H1 (cell line): ENCODE measurements at regions not wholly inside any gene's neighbourhood (a gene's known extent, or its start where the extent isn't known, plus 50 kb on each side); places are given as distances from the start of the nearest gene placed in this dataset.

Source experiments
- CTCF ChIA-PET: fragments of 300-600 bp; sonication (Branson Sonifier 250); formaldehyde crosslinking; loops from one replicate; lab custom pipeline; 2021; ENCODE audit not compliant: partially characterized antibody; lab: Charles Lee
- POLR2A ChIA-PET: fragments of 300-600 bp; sonication (Branson Sonifier 250); formaldehyde crosslinking; loops from one replicate; lab custom pipeline; 2021; ENCODE audit warnings: inconsistent platforms; ENCODE audit not compliant: partially characterized antibody; lab: Charles Lee
- DNase-seq, 2 experiments: peaks; one replicate each; pipeline versions ENCODE4 v3.0.0 to v3.0.0-alpha.2; 2010 to 2022; ENCODE audit warnings: low spot score in 2 of 2, low read depth in 1 of 2, mixed read lengths in 1 of 2
- FAIRE-seq: peaks from 2 replicates; lab custom pipeline; 2011; peaks lifted over from hg19 to GRCh38; lab: Jason Lieb, UNC
- H2AFZ ChIP-seq: 2 replicates; pipeline ENCODE4 v1.8.1; 2012; ENCODE audit warnings: low read length, inconsistent platforms
- H2AK5ac ChIP-seq: 2 replicates; pipeline ENCODE4 v1.6.1; 2013; ENCODE audit warnings: low read depth, low read length
- H2BK120ac ChIP-seq: replicated peaks from 2 replicates; pipeline ENCODE3; 2013; ENCODE audit warnings: low read depth, low read length, inconsistent platforms
- H2BK12ac ChIP-seq: 2 replicates; pipeline ENCODE4 v1.6.1; 2013; ENCODE audit warnings: low read depth, low read length
- H2BK15ac ChIP-seq: 2 replicates; pipeline ENCODE4 v1.6.1; 2013; ENCODE audit warnings: low read length
- H2BK20ac ChIP-seq: 2 replicates; pipeline ENCODE4 v1.6.1; 2013; ENCODE audit warnings: low read length
- H2BK5ac ChIP-seq: 2 replicates; pipeline ENCODE4 v1.6.1; 2013; ENCODE audit warnings: low read depth, low read length
- H3K14ac ChIP-seq: 2 replicates; pipeline ENCODE4 v1.6.1; 2013; ENCODE audit warnings: inconsistent platforms; ENCODE audit not compliant: insufficient read length
- H3K18ac ChIP-seq: 2 replicates; pipeline ENCODE4 v1.6.1; 2013; ENCODE audit warnings: low read length; ENCODE audit errors: extremely low read depth
- H3K23ac ChIP-seq: 2 replicates; pipeline ENCODE4 v1.6.1; 2013; ENCODE audit warnings: inconsistent platforms; ENCODE audit not compliant: insufficient read length
- H3K23me2 ChIP-seq: 2 replicates; pipeline ENCODE4 v1.6.1; 2013; ENCODE audit warnings: low read depth, low read length
- H3K27ac ChIP-seq: 2 replicates; pipeline ENCODE4 v1.6.1; 2011; ENCODE audit warnings: low read depth, low read length, inconsistent platforms
- H3K27me3 ChIP-seq, 4 experiments: replicated peaks in 1 of 4; 1 replicate in 1 of 4; 2 replicates in 3 of 4; pipeline versions ENCODE4 v1.6.1 to v1.8.1; 2011 to 2013; ENCODE audit warnings: low read length in 3 of 4, mild to moderate bottlenecking in 3 of 4, inconsistent platforms in 2 of 4, mixed read lengths in 2 of 4, moderate library complexity in 1 of 4; ENCODE audit not compliant: control insufficient read depth in 3 of 4, insufficient read depth in 3 of 4; ENCODE audit errors: extremely low read depth in 1 of 4
- H3K36me3 ChIP-seq, 4 experiments: 2 replicates each; pipeline versions ENCODE4 v1.6.1 to v1.8.1; 2011 to 2013; ENCODE audit warnings: mild to moderate bottlenecking in 4 of 4, low read length in 3 of 4, moderate library complexity in 2 of 4, control low read depth in 1 of 4, inconsistent platforms in 1 of 4; ENCODE audit not compliant: insufficient read depth in 4 of 4, control insufficient read depth in 2 of 4
- H3K4ac ChIP-seq: replicated peaks from 2 replicates; pipeline ENCODE3; 2013; ENCODE audit warnings: low read length, low read depth, mixed read lengths, inconsistent platforms; ENCODE audit not compliant: insufficient read length
- H3K4me1 ChIP-seq, 4 experiments: replicated peaks in 1 of 4; 1 replicate in 1 of 4; 2 replicates in 3 of 4; pipeline versions ENCODE4 v1.6.1 to v1.8.1; 2011 to 2013; ENCODE audit warnings: low read length in 3 of 4, inconsistent platforms in 2 of 4, mixed read lengths in 1 of 4; ENCODE audit not compliant: insufficient read depth in 4 of 4, control insufficient read depth in 3 of 4
- H3K4me2 ChIP-seq, 2 experiments: 2 replicates each; pipeline versions ENCODE4 v1.6.1 to v1.8.1; 2011 to 2013; ENCODE audit warnings: low read depth in 2 of 2, low read length in 2 of 2, control low read depth in 1 of 2, inconsistent platforms in 1 of 2, mild to moderate bottlenecking in 1 of 2; ENCODE audit not compliant: insufficient read depth in 1 of 2
- H3K4me3 ChIP-seq, 4 experiments: fragments of 200-600, 300-600 bp in 1 of 4; sonication (generic), shearing (Covaris generic), sonication (Bioruptor Twin) in 1 of 4; 2 replicates each; pipeline versions ENCODE4 v1.5.1 to v1.8.1; 2011 to 2016; ENCODE audit warnings: low read length in 4 of 4, low read depth in 3 of 4, control low read depth in 2 of 4, inconsistent platforms in 2 of 4, mild to moderate bottlenecking in 2 of 4, mixed read lengths in 1 of 4, moderate library complexity in 1 of 4; ENCODE audit not compliant: insufficient read depth in 2 of 4; ENCODE audit errors: extremely low read depth in 1 of 4
- H3K56ac ChIP-seq: replicated peaks from 2 replicates; pipeline ENCODE3; 2013; ENCODE audit warnings: low read depth, mild to moderate bottlenecking, mixed read lengths, low read length, inconsistent platforms; ENCODE audit not compliant: insufficient read length
- H3K79me1 ChIP-seq: 2 replicates; pipeline ENCODE4 v1.6.1; 2013; ENCODE audit warnings: low read depth, low read length, control low read depth
- H3K79me2 ChIP-seq, 2 experiments: 2 replicates each; pipeline versions ENCODE4 v1.6.1 to v1.8.1; 2012 to 2013; ENCODE audit warnings: low read length in 2 of 2, mild to moderate bottlenecking in 2 of 2, inconsistent platforms in 1 of 2; ENCODE audit not compliant: insufficient read depth in 2 of 2, control insufficient read depth in 1 of 2
- H3K9ac ChIP-seq, 4 experiments: replicated peaks in 1 of 4; 1 replicate in 1 of 4; 2 replicates in 3 of 4; pipeline versions ENCODE4 v1.6.1 to v1.8.1; 2011 to 2013; ENCODE audit warnings: low read depth in 3 of 4, low read length in 3 of 4, control low read depth in 2 of 4, mild to moderate bottlenecking in 2 of 4, moderate library complexity in 2 of 4, inconsistent platforms in 1 of 4; ENCODE audit errors: extremely low read depth in 1 of 4
- H3K9me3 ChIP-seq, 2 experiments: 2 replicates each; pipeline versions ENCODE4 v1.6.1 to v1.8.1; 2012 to 2013; ENCODE audit warnings: mild to moderate bottlenecking in 2 of 2, moderate library complexity in 2 of 2, control low read depth in 1 of 2, inconsistent platforms in 1 of 2, low read depth in 1 of 2, low read length in 1 of 2, mixed read lengths in 1 of 2; ENCODE audit not compliant: insufficient read depth in 2 of 2
- H4K20me1 ChIP-seq, 2 experiments: replicated peaks in 1 of 2; 2 replicates each; pipeline versions ENCODE3 to v1.8.1; 2011 to 2013; ENCODE audit warnings: inconsistent platforms in 2 of 2, low read length in 2 of 2, mild to moderate bottlenecking in 1 of 2; ENCODE audit not compliant: insufficient read depth in 2 of 2, control insufficient read depth in 1 of 2
- H4K5ac ChIP-seq: 2 replicates; pipeline ENCODE4 v1.6.1; 2013; ENCODE audit warnings: low read length, low read depth, mixed read lengths, inconsistent platforms; ENCODE audit not compliant: insufficient read length
- H4K8ac ChIP-seq: 2 replicates; pipeline ENCODE4 v1.8.0; 2013; ENCODE audit warnings: mild to moderate bottlenecking, moderate library complexity, low read length, inconsistent platforms; ENCODE audit not compliant: insufficient read depth; ENCODE audit errors: extremely low read depth
- H4K91ac ChIP-seq: replicated peaks from 2 replicates; pipeline ENCODE3; 2013; ENCODE audit warnings: low read length, mixed read lengths, inconsistent platforms; ENCODE audit not compliant: insufficient read length
- KDM4A ChIP-seq: IDR thresholded peaks from one replicate; pipeline ENCODE4 v1.7.1; 2012; ENCODE audit warnings: low read depth, mild to moderate bottlenecking, moderate library complexity, low read length, inconsistent platforms; ENCODE audit not compliant: severe bottlenecking
- NANOG ChIP-seq: IDR thresholded peaks from 2 replicates; pipeline ENCODE4 v1.6.1; 2011; ENCODE audit warnings: low read length, low read depth, mild to moderate bottlenecking, inconsistent platforms; ENCODE audit not compliant: insufficient read depth, poor library complexity, severe bottlenecking
- WGBS, 2 experiments: shearing (Covaris generic) in 1 of 2; methylation state at CpG; one replicate each; pipeline versions ENCODE4 v1.1.6 to v1.1.7; 2013 to 2015; ENCODE audit warnings: low lambda C conversion rate in 2 of 2, mixed read lengths in 2 of 2, inconsistent platforms in 1 of 2, low coverage in 1 of 2, missing lambda C conversion rate in 1 of 2; ENCODE audit not compliant: insufficient replicate concordance in 2 of 2, insufficient coverage in 1 of 2, insufficient read length in 1 of 2; ENCODE audit errors: extremely low coverage in 1 of 2, missing lambda C conversion rate in 1 of 2; 5-methylcytosine and 5-hydroxymethylcytosine counted together

DNA sequence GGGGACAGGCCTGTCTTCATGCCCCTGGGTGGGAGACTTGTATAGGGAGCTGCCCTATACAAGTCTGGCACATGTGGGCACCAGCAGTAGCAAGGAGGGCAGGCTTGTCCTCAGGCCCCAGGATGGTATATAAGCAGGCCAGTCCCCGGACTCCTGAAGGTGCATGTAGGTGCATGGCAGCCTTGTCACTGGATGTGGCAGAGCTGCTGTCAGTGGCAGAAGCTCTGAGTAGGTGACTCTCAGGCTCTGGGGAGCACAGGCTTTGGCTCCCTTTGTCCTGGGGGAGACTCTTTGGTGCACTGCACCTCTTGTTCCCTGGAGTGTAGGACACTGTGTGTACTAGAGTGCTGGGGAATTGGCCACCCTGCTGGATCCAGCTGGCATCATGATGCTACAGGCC, 376.7 kb upstream of the DIPK2B start:
- no peaks in the 10 kb centered on the region for H3K27me3 ChIP-seq
- no peak overlapping the region for H4K8ac ChIP-seq
- no peak overlapping the region for H3K18ac ChIP-seq
- no peak for FAIRE-seq
- H3K27ac ChIP-seq, result no peak overlapping the region
- H3K9me3 ChIP-seq, result 0 out of 4 replicates have a peak, but pooled peaks cover 0 to 4% of the 10 kb centered on the region in 2 experiments
- no peak overlapping the region for H3K23ac ChIP-seq
- no peaks in the 10 kb centered on the region; a peak in 1 of 7 replicates for H3K4me1 ChIP-seq
- no peak overlapping the region for H2BK20ac ChIP-seq
- no peak for TF ChIP-seq NANOG
- TF ChIP-seq KDM4A, result no peak
- H4K20me1 ChIP-seq, result no peaks in the 10 kb centered on the region
- H3K4ac ChIP-seq, result no peak overlapping the region
- POLR2A ChIA-PET, result no interaction called here
- H3K14ac ChIP-seq, result no peak overlapping the region
- no peaks in the 10 kb centered on the region for H3K79me1 ChIP-seq
- no peaks in the 10 kb centered on the region for H3K23me2 ChIP-seq
- H3K79me2 ChIP-seq, result no peaks in the 10 kb centered on the region
- no peak overlapping the region for H2BK5ac ChIP-seq
- no peak overlapping the region for H2BK15ac ChIP-seq
- H3K9ac ChIP-seq, result no peak overlapping the region
- no peak overlapping the region for H3K4me3 ChIP-seq
- H3K56ac ChIP-seq, result no peak overlapping the region
- WGBS, 2 experiments, result no CpG with 5 or more reads among the region's 1 CpG
- no peak overlapping the region for H3K4me2 ChIP-seq
- no peak overlapping the region for H2AFZ ChIP-seq
- no peak overlapping the region for H4K5ac ChIP-seq
- H4K91ac ChIP-seq, result no peak overlapping the region
- no peak overlapping the region for H2BK12ac ChIP-seq
- H2AK5ac ChIP-seq, result no peak overlapping the region
- no peak for DNase-seq
- H3K36me3 ChIP-seq, result no peaks in the 10 kb centered on the region
- H2BK120ac ChIP-seq, result no peak overlapping the region
- CTCF ChIA-PET, result no interaction called here
